WTC11 (cell line): ENCODE measurements at regions not wholly inside any gene's neighbourhood (a gene's known extent, or its start where the extent isn't known, plus 50 kb on each side); places are given as distances from the start of the nearest gene placed in this dataset.

Source experiments
- ATAC-seq: fragments of 200-7000 bp; cut with Tn5 transposase; 2 replicates; pipeline ENCODE4 v1.10.0; 2021; ENCODE audit warnings: mild to moderate bottlenecking, moderate library complexity
- CTCF ChIA-PET: fragments of 300-600 bp; sonication (Branson Sonifier 250); formaldehyde crosslinking; loops from one replicate; lab custom pipeline; 2021; ENCODE audit warnings: antibody characterized with exemption; lab: Charles Lee
- POLR2A ChIA-PET: fragments of 350-600 bp; sonication (Branson Sonifier 250); formaldehyde crosslinking; loops from one replicate; lab custom pipeline; 2021; ENCODE audit warnings: antibody characterized with exemption; lab: Charles Lee
- DNase-seq: peaks from one replicate; pipeline ENCODE4 v3.0.0; 2021; ENCODE audit warnings: low spot score
- H3K27ac Mint-ChIP-seq: 2 replicates; pipeline ENCODE4 v1.8.0; 2021; ENCODE audit warnings: mixed read lengths
- H3K27me3 Mint-ChIP-seq: 2 replicates; pipeline ENCODE4 v1.8.0; 2021; ENCODE audit warnings: low read depth, mild to moderate bottlenecking, moderate library complexity, mixed read lengths
- H3K36me3 Mint-ChIP-seq: 2 replicates; pipeline ENCODE4 v1.8.0; 2021; ENCODE audit warnings: mixed read lengths
- H3K4me1 Mint-ChIP-seq: 2 replicates; pipeline ENCODE4 v1.8.0; 2022; ENCODE audit warnings: mixed read lengths
- H3K4me3 Mint-ChIP-seq: 2 replicates; pipeline ENCODE4 v1.8.0; 2021; ENCODE audit warnings: mild to moderate bottlenecking, moderate library complexity, mixed read lengths
- H3K9me3 Mint-ChIP-seq: 2 replicates; pipeline ENCODE4 v1.8.0; 2021; ENCODE audit warnings: mixed read lengths
- FOXJ3 ChIP-seq: sonication (generic); formaldehyde crosslinking; IDR thresholded peaks from 2 replicates; pipeline ENCODE4 v1.9.0; 2021; ENCODE audit warnings: missing genetic modification reagents, mild to moderate bottlenecking, borderline replicate concordance
- FOXK1 ChIP-seq: sonication (generic); formaldehyde crosslinking; IDR thresholded peaks from 2 replicates; pipeline ENCODE4 v1.8.0; 2022; ENCODE audit warnings: mild to moderate bottlenecking, moderate library complexity, missing genetic modification reagents
- GABPB1 ChIP-seq: sonication (generic); formaldehyde crosslinking; IDR thresholded peaks from 2 replicates; pipeline ENCODE4 v1.8.1; 2023; ENCODE audit warnings: mild to moderate bottlenecking, missing genetic modification reagents
- MYBL2 ChIP-seq: sonication (generic); formaldehyde crosslinking; IDR thresholded peaks from 2 replicates; pipeline ENCODE4 v1.8.1; 2023; ENCODE audit warnings: mild to moderate bottlenecking, moderate library complexity, missing genetic modification reagents
- NR3C1 ChIP-seq: sonication (generic); formaldehyde crosslinking; conservative IDR thresholded peaks from 2 replicates; pipeline ENCODE4 v1.8.1; 2023; ENCODE audit warnings: low read depth, mild to moderate bottlenecking, missing genetic modification reagents
- PRRX2 ChIP-seq: fragments of 250-450 bp; sonication (Bioruptor Pico); IDR thresholded peaks from 2 replicates; pipeline ENCODE4 v1.8.0; 2021; ENCODE audit warnings: mild to moderate bottlenecking
- RELA ChIP-seq: sonication (generic); formaldehyde crosslinking; IDR thresholded peaks from 2 replicates; pipeline ENCODE4 v1.8.1; 2022; ENCODE audit warnings: missing genetic modification reagents, mild to moderate bottlenecking, borderline replicate concordance
- SMAD3 ChIP-seq: sonication (generic); formaldehyde crosslinking; IDR thresholded peaks from 2 replicates; pipeline ENCODE4 v1.8.0; 2022; ENCODE audit warnings: missing genetic modification reagents, mild to moderate bottlenecking, borderline replicate concordance
- TEAD4 ChIP-seq: sonication (generic); formaldehyde crosslinking; IDR thresholded peaks from 2 replicates; pipeline ENCODE4 v1.8.0; 2022; ENCODE audit warnings: mild to moderate bottlenecking, missing genetic modification reagents
- ZNF138 ChIP-seq: sonication (generic); formaldehyde crosslinking; conservative IDR thresholded peaks from 2 replicates; pipeline ENCODE4 v1.8.1; 2022; ENCODE audit warnings: mild to moderate bottlenecking, moderate library complexity, missing genetic modification reagents
- ZNF232 ChIP-seq: sonication (generic); formaldehyde crosslinking; IDR thresholded peaks from 2 replicates; pipeline ENCODE4 v1.8.0; 2022; ENCODE audit warnings: mild to moderate bottlenecking, missing genetic modification reagents
- ZNF317 ChIP-seq: sonication (generic); formaldehyde crosslinking; IDR thresholded peaks from 2 replicates; pipeline ENCODE4 v1.8.1; 2023; ENCODE audit warnings: low read depth, mild to moderate bottlenecking, moderate library complexity, missing genetic modification reagents, borderline replicate concordance
- ZNF396 ChIP-seq: fragments of 250-450 bp; sonication (Bioruptor Pico); IDR thresholded peaks from 2 replicates; pipeline ENCODE4 v1.8.0; 2021; ENCODE audit warnings: mild to moderate bottlenecking, moderate library complexity, borderline replicate concordance
- TF ChIP-seq, protein P1 (sequence below): sonication (generic); formaldehyde crosslinking; IDR thresholded peaks from 2 replicates; pipeline ENCODE4 v1.8.0; 2022; ENCODE audit warnings: missing genetic modification reagents
- TF ChIP-seq, protein P2 (sequence below): sonication (generic); formaldehyde crosslinking; conservative IDR thresholded peaks from 2 replicates; pipeline ENCODE4 v1.8.1; 2022; ENCODE audit warnings: mild to moderate bottlenecking, missing genetic modification reagents
- TF ChIP-seq, protein P3 (sequence below): sonication (generic); formaldehyde crosslinking; IDR thresholded peaks from 2 replicates; pipeline ENCODE4 v1.8.0; 2022; ENCODE audit warnings: mild to moderate bottlenecking, missing genetic modification reagents
- TF ChIP-seq, protein P4 (sequence below): sonication (generic); formaldehyde crosslinking; conservative IDR thresholded peaks from 2 replicates; pipeline ENCODE4 v1.8.1; 2023; ENCODE audit warnings: mild to moderate bottlenecking, low read depth, missing genetic modification reagents, moderate library complexity
- TF ChIP-seq, protein P5 (sequence below): fragments of 250-450 bp; sonication (Bioruptor Pico); IDR thresholded peaks from 2 replicates; pipeline ENCODE4 v1.9.0; 2021; ENCODE audit warnings: moderate library complexity, mild to moderate bottlenecking, inconsistent platforms, borderline replicate concordance
- TF ChIP-seq, protein P6 (sequence below): fragments of 250-450 bp; sonication (Bioruptor Pico); IDR thresholded peaks from 2 replicates; pipeline ENCODE4 v1.9.0; 2021; ENCODE audit warnings: mild to moderate bottlenecking
- TF ChIP-seq, protein P7 (sequence below): sonication (generic); formaldehyde crosslinking; IDR thresholded peaks from 2 replicates; pipeline ENCODE4 v1.8.1; 2023; ENCODE audit warnings: mild to moderate bottlenecking, missing genetic modification reagents, moderate library complexity
- TF ChIP-seq, protein P8 (sequence below): fragments of 250-450 bp; sonication (Bioruptor Pico); IDR thresholded peaks from 2 replicates; pipeline ENCODE4 v2.1.2; 2022; ENCODE audit warnings: mild to moderate bottlenecking, moderate library complexity

DNA sequence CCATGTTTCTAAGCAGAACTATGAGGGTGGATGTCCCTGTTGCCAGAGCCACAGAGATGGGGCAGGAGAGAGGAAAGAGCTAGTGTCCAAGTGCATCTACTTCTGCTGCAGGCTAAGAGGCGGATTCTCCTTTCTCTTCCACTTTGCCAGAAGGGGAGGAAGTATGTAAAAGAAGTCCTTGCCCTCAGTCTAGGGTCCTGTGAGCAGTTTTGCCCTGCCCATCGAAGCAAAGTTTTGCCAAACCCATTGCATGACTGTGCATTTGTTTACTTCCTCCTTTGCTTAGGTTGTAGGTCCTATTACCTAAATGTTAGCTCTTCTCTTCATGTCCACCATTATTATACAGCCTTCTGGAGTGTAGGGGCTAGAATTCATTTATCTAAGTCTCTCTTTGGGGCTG lies 106.2 kb upstream of the ARMC2 start:
- Mint-ChIP-seq H3K27me3 (peaks cover 7% of the 10 kb centered on the region; the same call in 1 of the 2 replicates), H3K4me1 (peaks cover 42% of the 10 kb centered on the region), H3K4me3 (no peak overlapping the region), H3K27ac (no peak overlapping the region), H3K36me3 (no peaks in the 10 kb centered on the region), H3K9me3 (no peaks in the 10 kb centered on the region)
- no peak for TF ChIP-seq FOXK1
- TF ChIP-seq MYBL2 = no peak
- TF ChIP-seq ZNF396 (CRISPR knock-in tag) = no peak
- TF ChIP-seq GABPB1 = no peak
- no peak for TF ChIP-seq ZNF138 (CRISPR knock-in tag)
- TF ChIP-seq, protein P1, sequence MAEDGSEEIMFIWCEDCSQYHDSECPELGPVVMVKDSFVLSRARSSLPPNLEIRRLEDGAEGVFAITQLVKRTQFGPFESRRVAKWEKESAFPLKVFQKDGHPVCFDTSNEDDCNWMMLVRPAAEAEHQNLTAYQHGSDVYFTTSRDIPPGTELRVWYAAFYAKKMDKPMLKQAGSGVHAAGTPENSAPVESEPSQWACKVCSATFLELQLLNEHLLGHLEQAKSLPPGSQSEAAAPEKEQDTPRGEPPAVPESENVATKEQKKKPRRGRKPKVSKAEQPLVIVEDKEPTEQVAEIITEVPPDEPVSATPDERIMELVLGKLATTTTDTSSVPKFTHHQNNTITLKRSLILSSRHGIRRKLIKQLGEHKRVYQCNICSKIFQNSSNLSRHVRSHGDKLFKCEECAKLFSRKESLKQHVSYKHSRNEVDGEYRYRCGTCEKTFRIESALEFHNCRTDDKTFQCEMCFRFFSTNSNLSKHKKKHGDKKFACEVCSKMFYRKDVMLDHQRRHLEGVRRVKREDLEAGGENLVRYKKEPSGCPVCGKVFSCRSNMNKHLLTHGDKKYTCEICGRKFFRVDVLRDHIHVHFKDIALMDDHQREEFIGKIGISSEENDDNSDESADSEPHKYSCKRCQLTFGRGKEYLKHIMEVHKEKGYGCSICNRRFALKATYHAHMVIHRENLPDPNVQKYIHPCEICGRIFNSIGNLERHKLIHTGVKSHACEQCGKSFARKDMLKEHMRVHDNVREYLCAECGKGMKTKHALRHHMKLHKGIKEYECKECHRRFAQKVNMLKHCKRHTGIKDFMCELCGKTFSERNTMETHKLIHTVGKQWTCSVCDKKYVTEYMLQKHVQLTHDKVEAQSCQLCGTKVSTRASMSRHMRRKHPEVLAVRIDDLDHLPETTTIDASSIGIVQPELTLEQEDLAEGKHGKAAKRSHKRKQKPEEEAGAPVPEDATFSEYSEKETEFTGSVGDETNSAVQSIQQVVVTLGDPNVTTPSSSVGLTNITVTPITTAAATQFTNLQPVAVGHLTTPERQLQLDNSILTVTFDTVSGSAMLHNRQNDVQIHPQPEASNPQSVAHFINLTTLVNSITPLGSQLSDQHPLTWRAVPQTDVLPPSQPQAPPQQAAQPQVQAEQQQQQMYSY (CRISPR knock-in tag) = no peak
- POLR2A ChIA-PET = no interaction called here
- ATAC-seq (no peak), DNase-seq (no peak)
- CTCF ChIA-PET = no interaction called here

DNA sequence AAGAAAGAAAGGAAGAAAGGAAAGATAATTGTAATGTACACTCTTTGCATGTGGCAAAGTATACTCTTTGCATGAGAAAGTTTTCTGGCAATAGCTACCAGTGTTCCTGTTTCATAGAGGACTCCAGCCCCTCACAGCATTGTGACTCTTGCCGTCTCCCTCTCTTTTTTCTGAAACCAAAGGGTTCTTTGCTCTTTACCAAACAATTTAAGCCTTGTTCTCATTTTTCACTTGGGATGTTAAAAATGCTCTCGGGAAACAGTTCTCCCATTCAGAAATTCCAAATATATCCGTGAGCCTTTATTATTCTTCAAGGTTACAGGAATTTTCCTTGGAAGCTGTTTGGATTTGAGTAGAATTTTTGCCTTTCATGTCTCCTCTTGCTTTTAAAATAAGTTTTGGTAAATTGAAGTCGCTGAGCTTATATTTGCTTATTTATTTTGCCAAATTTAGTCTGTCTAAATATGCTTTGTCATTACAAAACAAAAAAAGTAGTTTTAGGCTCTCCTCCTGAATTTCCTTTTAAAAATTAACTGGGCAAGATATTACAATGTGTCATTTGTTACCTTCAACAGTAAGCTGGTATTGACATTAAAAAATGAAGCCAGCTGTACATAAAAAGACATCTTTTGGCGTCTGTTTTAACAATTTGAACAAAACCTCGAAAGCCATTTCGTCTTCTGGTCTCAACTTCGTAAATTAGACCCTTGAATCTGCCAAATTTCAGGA lies 103.8 kb upstream of the ARMC2 start:
- no peak for TF ChIP-seq PRRX2 (CRISPR knock-in tag)
- TF ChIP-seq ZNF232 = no peak
- TF ChIP-seq RELA (CRISPR knock-in tag) = no peak
- TF ChIP-seq, all 79 proteins: peak for 0
- Mint-ChIP-seq H3K27me3 (peaks cover 3% of the 10 kb centered on the region; the same call in 1 of the 2 replicates), H3K9me3 (no peaks in the 10 kb centered on the region), H3K36me3 (no peaks in the 10 kb centered on the region), H3K4me1 (peaks cover 34% of the 10 kb centered on the region), H3K27ac (no peak overlapping the region), H3K4me3 (no peak overlapping the region)
- ChIA-PET CTCF (interaction anchor here (0.8 to 1.2 kb wide), 2 partner anchors 38 to 94 kb away, joined by 3 read pairs; no protein-coding TSS in a partner anchor), POLR2A (interaction anchor here (0.7 kb wide), 1 partner anchor 184 kb away, joined by 3 read pairs; the partner anchor contains the start of gene FOXO3)
- DNase-seq (no peak), ATAC-seq (no peak)

DNA sequence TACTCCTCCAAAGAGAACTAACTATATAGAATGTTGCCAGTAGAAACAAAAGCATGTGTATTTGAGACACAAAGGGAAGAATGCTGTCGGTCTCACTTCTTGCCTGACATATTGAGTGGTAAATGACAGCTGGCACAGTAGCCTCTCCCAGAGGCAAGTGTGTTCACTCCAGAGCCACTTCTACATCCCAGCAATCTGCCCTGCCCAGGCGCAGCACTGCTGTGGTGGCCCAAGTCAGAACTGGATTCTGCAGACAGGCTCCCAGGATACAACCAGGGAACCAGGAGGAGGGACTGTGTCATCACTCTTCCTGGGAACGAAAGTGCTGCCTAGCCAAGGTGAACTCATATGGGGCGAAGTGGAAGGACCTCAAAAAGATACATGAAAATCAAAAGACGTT lies 103.2 kb upstream of the ARMC2 start:
- H3K4me3 Mint-ChIP-seq = no peak overlapping the region
- H3K4me1 Mint-ChIP-seq = peaks cover 30% of the 10 kb centered on the region
- CTCF ChIA-PET = interaction anchor here (1.2 kb wide), 1 partner anchor 93 kb away, joined by 3 read pairs; no protein-coding TSS in a partner anchor
- no peaks in the 10 kb centered on the region for H3K36me3 Mint-ChIP-seq
- H3K27me3 Mint-ChIP-seq = no peaks in the 10 kb centered on the region; the same call in 1 of the 2 replicates
- DNase-seq (no peak), ATAC-seq (no peak; the same call in 1 of the 2 replicates)
- H3K9me3 Mint-ChIP-seq = no peaks in the 10 kb centered on the region
- POLR2A ChIA-PET = no interaction called here
- no peak overlapping the region for H3K27ac Mint-ChIP-seq
- TF ChIP-seq, protein P2, sequence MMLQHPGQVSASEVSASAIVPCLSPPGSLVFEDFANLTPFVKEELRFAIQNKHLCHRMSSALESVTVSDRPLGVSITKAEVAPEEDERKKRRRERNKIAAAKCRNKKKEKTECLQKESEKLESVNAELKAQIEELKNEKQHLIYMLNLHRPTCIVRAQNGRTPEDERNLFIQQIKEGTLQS = no peak
- TF ChIP-seq, protein P3, sequence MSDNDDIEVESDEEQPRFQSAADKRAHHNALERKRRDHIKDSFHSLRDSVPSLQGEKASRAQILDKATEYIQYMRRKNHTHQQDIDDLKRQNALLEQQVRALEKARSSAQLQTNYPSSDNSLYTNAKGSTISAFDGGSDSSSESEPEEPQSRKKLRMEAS (CRISPR knock-in tag) = no peak
- TF ChIP-seq, protein P4, sequence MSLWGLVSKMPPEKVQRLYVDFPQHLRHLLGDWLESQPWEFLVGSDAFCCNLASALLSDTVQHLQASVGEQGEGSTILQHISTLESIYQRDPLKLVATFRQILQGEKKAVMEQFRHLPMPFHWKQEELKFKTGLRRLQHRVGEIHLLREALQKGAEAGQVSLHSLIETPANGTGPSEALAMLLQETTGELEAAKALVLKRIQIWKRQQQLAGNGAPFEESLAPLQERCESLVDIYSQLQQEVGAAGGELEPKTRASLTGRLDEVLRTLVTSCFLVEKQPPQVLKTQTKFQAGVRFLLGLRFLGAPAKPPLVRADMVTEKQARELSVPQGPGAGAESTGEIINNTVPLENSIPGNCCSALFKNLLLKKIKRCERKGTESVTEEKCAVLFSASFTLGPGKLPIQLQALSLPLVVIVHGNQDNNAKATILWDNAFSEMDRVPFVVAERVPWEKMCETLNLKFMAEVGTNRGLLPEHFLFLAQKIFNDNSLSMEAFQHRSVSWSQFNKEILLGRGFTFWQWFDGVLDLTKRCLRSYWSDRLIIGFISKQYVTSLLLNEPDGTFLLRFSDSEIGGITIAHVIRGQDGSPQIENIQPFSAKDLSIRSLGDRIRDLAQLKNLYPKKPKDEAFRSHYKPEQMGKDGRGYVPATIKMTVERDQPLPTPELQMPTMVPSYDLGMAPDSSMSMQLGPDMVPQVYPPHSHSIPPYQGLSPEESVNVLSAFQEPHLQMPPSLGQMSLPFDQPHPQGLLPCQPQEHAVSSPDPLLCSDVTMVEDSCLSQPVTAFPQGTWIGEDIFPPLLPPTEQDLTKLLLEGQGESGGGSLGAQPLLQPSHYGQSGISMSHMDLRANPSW (CRISPR knock-in tag) = no peak
- TF ChIP-seq, protein P5, sequence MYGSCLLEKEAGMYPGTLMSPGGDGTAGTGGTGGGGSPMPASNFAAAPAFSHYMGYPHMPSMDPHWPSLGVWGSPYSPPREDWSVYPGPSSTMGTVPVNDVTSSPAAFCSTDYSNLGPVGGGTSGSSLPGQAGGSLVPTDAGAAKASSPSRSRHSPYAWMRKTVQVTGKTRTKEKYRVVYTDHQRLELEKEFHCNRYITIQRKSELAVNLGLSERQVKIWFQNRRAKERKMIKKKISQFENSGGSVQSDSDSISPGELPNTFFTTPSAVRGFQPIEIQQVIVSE (CRISPR knock-in tag) = no peak
- TF ChIP-seq SMAD3 (CRISPR knock-in tag) (no peak), FOXJ3 (CRISPR knock-in tag) (no peak), NR3C1 (CRISPR knock-in tag) (no peak), TEAD4 (no peak), ZNF317 (CRISPR knock-in tag) (no peak), MYBL2 (no peak)
- TF ChIP-seq, protein P6, sequence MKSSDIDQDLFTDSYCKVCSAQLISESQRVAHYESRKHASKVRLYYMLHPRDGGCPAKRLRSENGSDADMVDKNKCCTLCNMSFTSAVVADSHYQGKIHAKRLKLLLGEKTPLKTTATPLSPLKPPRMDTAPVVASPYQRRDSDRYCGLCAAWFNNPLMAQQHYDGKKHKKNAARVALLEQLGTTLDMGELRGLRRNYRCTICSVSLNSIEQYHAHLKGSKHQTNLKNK (CRISPR knock-in tag) = no peak
- TF ChIP-seq, protein P7, sequence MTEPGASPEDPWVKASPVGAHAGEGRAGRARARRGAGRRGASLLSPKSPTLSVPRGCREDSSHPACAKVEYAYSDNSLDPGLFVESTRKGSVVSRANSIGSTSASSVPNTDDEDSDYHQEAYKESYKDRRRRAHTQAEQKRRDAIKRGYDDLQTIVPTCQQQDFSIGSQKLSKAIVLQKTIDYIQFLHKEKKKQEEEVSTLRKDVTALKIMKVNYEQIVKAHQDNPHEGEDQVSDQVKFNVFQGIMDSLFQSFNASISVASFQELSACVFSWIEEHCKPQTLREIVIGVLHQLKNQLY = no peak
- TF ChIP-seq, protein P8, sequence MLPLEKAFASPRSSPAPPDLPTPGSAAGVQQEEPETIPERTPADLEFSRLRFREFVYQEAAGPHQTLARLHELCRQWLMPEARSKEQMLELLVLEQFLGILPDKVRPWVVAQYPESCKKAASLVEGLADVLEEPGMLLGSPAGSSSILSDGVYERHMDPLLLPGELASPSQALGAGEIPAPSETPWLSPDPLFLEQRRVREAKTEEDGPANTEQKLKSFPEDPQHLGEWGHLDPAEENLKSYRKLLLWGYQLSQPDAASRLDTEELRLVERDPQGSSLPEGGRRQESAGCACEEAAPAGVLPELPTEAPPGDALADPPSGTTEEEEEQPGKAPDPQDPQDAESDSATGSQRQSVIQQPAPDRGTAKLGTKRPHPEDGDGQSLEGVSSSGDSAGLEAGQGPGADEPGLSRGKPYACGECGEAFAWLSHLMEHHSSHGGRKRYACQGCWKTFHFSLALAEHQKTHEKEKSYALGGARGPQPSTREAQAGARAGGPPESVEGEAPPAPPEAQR = no peak
